NCI-H82 (cell line): ENCODE measurements at regions not wholly inside any gene's neighbourhood (a gene's known extent, or its start where the extent isn't known, plus 50 kb on each side); places are given as distances from the start of the nearest gene placed in this dataset.

Experiments used
- DNase-seq: peaks from one replicate; lab custom pipeline; 2025; lab: John Stamatoyannopoulos, UW

GRCh38 chr5:110359221-110359620 is 367.2 kb downstream of the TMEM232 start:
- DNase-seq, result no peak

- DNase-seq, result no peak
Measured at GRCh38 chr5:110361471-110361870, 365.0 kb downstream of the TMEM232 start.

GRCh38 chr5:110362261-110362660 is 364.2 kb downstream of the TMEM232 start:
- DNase-seq, result no peak

GRCh38 chr5:110366716-110367115 is 359.8 kb downstream of the TMEM232 start:
- no peak for DNase-seq
